Coronary artery (tissue), 2 donors: ENCODE measurements at regions not wholly inside any gene's neighbourhood (a gene's known extent, or its start where the extent isn't known, plus 50 kb on each side); places are given as distances from the start of the nearest gene placed in this dataset.
"Not testable (repeated sequence)": the region's sequence is repeated elsewhere in the genome, so short reads cannot be mapped to it uniquely, and the experiment has no call there.

ENCODE experiments used
- DNase-seq: peaks from one replicate; pipeline ENCODE4 v3.0.0-alpha.2; 2017; ENCODE audit warnings: low spot score
- H3K27ac ChIP-seq, 2 donors: fragments of 200-600 bp; sonication (generic); one replicate each; pipeline ENCODE4 v1.5.1; 2016 to 2019
- H3K4me3 ChIP-seq: fragments of 200-600 bp; sonication (generic); 2 replicates; pipeline ENCODE4 v1.5.1; 2016; ENCODE audit warnings: mild to moderate bottlenecking, moderate library complexity
- TF ChIP-seq, protein P1 (sequence below): fragments of 200-600 bp; sonication (generic); IDR thresholded peaks from one replicate; pipeline ENCODE4 v1.5.1; 2019; ENCODE audit warnings: antibody characterized with exemption

DNA sequence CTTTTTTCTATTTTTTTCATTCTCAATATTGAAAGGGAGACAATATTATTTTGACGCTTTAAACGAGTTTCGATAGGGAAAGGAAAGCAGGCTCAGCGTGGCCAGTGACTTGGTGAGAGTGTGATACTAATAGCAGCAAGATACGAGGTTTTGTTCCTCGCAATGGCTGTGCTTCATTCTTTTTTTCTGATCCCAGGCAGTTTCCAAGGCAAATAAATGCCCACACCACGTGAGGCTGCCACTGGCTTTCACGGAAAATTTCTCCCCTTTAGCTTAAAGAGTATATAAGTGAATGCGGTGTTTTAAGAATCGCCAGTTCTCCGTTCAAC is 196.4 kb upstream of the ZNF184 start:
- Histone ChIP-seq H3K4me3 (peak overlapping the region; percentile 36), H3K27ac (no peak overlapping the region)
- TF ChIP-seq, protein P1, sequence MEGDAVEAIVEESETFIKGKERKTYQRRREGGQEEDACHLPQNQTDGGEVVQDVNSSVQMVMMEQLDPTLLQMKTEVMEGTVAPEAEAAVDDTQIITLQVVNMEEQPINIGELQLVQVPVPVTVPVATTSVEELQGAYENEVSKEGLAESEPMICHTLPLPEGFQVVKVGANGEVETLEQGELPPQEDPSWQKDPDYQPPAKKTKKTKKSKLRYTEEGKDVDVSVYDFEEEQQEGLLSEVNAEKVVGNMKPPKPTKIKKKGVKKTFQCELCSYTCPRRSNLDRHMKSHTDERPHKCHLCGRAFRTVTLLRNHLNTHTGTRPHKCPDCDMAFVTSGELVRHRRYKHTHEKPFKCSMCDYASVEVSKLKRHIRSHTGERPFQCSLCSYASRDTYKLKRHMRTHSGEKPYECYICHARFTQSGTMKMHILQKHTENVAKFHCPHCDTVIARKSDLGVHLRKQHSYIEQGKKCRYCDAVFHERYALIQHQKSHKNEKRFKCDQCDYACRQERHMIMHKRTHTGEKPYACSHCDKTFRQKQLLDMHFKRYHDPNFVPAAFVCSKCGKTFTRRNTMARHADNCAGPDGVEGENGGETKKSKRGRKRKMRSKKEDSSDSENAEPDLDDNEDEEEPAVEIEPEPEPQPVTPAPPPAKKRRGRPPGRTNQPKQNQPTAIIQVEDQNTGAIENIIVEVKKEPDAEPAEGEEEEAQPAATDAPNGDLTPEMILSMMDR, result no peak
- DNase-seq, result no peak

DNA sequence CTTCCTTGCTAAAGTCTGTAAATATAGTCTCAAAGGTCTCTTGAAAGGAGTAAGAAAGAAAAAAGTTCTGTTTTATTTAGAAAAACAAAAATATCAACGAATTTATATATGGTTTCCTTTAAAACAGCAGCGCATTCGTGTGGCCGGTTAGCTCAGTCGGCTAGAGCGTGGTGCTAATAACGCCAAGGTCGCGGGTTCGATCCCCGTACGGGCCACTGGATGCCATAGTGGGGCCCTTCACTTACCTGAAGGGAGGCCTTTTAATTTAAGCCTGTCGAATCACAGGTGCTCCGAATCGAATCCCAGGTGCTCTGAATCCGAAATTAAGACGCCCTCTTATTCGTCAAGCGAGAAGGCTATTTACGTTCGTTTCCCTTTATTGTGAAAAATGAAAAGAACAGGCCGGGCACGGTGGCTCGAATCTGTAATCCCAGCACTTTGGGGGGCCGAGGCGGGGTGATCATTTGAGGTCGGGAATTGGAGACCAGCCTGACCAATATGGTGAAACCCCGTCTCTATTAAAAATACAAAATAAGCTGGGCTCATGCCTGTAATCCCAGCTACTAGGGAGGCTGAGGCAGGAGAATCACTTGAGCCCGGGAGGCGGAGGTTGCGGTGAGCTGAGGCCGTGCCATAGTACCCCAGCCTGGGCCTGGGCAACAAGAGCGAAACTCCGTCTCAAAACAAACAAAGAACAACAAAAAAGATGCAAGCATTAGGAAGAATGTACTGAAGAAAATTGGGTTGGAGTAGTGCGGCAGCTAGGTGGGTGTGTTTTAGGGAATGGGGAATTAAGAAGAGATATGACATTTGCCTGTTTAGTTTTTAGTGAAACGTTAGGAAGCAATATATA is 195.8 kb upstream of the ZNF184 start:
- Histone ChIP-seq H3K4me3 (peak overlapping the region; percentile 36), H3K27ac (no peak overlapping the region)
- TF ChIP-seq, protein P1, result no peak
- DNase-seq, result no peak

DNA sequence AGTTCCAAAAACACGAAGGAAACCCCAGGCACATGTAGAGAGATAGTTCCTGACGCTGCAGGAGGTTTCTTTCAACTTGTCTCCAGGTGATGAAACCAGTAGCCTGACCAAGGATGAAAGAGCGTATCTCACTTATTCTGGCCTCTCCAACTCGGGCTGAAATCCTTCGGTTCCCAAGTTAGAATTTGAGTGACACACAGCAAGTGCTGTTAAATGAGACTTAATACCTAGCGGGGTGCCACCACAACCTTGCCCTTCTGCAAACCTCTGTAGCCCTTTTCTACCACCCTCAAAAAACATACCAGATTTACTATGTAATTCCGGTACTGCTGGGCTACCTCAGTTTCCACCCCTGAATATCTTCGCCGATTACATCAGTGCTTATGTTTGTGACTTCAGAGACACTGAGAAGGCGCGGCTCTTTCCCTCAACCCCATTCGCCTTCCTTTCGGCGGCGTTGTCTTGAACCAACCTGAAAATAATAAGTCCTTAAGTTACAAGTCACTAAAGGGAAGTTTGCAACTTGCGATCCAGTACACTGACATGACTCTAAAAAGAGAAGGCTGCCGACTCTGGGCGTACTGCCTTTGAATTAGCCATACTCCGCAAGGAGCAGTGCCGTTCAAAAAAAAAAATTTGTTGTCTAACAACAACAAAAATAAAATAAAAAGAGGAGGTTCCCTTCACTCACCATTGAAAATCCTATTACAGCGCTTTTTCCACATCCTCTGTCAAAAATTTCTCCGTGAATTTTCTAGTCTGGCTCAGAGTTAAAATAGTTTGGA is 194.9 kb upstream of the ZNF184 start:
- TF ChIP-seq, protein P1, result no peak
- no peak overlapping the region for H3K4me3 ChIP-seq
- DNase-seq, result no peak
- no peak overlapping the region for H3K27ac ChIP-seq

DNA sequence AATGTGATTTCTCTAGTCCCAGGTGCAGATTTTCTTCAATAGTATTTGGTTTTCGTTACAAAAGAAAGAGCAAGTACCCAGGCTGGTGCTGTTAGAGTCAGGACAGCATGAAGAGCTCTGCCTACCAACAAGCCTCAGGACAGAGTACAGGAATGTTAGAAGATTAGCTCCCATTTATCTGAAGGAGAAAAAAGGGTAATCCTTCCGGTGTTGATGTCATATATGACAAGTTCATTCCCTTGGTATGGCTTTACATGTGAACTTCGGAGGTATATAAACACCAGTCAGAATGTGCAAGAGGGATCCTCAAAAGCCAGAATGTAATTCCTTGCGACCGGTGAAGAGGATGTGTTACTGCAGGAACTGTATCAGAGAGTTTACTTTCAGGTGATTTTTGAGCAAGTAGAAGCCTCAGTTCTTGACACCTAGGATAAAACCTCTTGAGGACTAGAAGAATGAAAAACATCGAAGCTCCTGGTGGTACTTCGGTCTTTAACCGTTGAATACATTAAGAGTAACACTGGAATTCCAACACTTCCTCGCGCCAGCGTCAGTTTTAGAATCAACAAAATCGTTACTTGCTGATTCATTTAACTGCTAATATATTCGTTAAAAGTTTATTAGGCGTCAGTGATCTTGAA is 194.2 kb upstream of the ZNF184 start:
- no peak for DNase-seq
- no peak overlapping the region for H3K4me3 ChIP-seq
- TF ChIP-seq, protein P1, result no peak
- no peak overlapping the region for H3K27ac ChIP-seq

DNA sequence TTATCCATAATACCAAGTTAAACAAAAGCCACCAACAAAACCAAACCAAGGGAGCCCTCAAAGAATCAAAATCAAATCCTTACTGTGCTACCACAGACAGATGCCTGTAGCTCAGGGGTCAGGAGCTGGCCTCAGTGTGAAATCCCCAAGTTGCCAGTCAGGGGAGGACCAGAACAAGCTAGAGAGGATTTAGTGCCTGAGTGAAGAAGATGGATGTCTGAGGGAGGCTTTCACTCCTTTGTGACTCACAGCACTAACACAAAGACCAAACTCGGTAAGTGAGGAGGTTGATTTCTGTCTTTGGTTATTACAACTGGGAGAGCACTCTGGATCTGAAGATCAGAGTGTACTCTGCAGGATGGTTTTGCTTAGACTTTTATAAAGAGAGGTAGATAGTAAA is 189.9 kb upstream of the ZNF184 start:
- DNase-seq, result no peak
- Histone ChIP-seq H3K4me3 (no peak overlapping the region), H3K27ac (no peak overlapping the region)
- TF ChIP-seq, protein P1, result no peak

DNA sequence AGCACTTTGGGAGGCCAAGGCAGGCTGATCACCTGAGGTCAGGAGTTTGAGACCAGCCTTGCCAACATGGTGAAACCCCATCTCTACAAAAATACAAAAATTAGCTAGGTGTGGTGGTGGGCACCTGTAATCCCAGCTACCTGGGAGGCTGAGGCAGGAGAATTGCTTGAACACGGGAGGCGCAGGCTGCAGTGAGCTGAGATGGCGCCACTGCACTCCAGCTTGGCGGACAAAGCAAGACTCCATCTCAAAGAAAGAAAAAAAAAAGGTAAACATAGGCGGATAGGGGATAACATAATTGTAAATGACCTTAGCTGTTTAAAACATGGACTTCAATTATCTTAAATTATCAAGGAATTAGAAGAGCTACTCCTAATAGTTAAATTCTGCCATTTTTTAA is 189.3 kb upstream of the ZNF184 start:
- H3K27ac ChIP-seq, DNase-seq, H3K4me3 ChIP-seq: not testable (repeated sequence)

DNA sequence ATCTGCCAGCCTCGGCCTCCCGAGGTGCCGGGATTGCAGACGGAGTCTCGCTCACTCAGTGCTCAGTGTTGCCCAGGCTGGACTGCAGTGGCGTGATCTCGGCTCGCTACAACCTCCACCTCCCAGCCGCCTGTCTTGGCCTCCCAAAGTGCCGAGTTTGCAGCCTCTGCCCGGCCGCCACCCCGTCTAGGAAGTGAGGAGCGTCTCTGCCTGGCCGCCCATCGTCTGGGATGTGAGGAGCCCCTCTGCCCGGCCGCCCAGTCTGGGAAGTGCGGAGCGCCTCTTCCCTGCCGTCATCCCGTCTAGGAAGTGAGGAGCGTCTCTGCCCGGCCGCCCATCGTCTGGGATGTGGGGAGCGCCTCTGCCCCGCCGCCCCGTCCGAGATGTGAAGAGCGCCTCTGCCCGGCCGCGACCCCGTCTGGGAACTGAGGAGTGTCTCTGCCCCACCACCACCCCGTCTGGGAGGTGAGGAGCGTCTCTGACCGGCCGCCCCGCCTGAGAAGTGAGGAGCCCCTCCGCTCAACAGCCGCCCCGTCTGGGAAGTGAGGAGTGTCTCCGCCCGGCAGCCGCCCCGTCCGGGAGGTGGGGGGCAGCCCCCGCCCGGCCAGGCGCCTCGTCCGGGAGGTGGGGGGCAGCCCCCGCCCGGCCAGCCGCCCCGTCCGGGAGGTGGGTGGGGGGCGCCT is 180.4 kb upstream of the ZNF184 start:
- H3K4me3 ChIP-seq, H3K27ac ChIP-seq, DNase-seq: not testable (repeated sequence)
